HG02571 (cell line): ENCODE measurements at regions not wholly inside any gene's neighbourhood (a gene's known extent, or its start where the extent isn't known, plus 50 kb on each side); places are given as distances from the start of the nearest gene placed in this dataset.
"Not testable (repeated sequence)": the region's sequence is repeated elsewhere in the genome, so short reads cannot be mapped to it uniquely, and the experiment has no call there.

ENCODE experiments used
- ATAC-seq: cut with Tn5 transposase; IDR thresholded peaks from one replicate; pipeline ENCODE4 v1.9.1; 2021; ENCODE audit warnings: mild to moderate bottlenecking, moderate library complexity; ENCODE audit not compliant: unreplicated experiment

GRCh38 chr3:177382944-177383343 is 185.7 kb upstream of the TBL1XR1 start:
- no peak for ATAC-seq

- no peak for ATAC-seq
These were observed 187.9 kb upstream of the TBL1XR1 start for GRCh38 chr3:177385186-177385585.

- no peak for ATAC-seq
These were observed 188.6 kb upstream of the TBL1XR1 start for GRCh38 chr3:177385831-177386301.

GRCh38 chr3:177388209-177388608 is 190.9 kb upstream of the TBL1XR1 start:
- no peak for ATAC-seq

- ATAC-seq = not testable (repeated sequence)
These were observed 197.1 kb upstream of the TBL1XR1 start for GRCh38 chr3:177394231-177395024.

- no peak for ATAC-seq
These were observed 199.5 kb upstream of the TBL1XR1 start for GRCh38 chr3:177396733-177397132.

- ATAC-seq = no peak
These were observed 204.1 kb upstream of the TBL1XR1 start for GRCh38 chr3:177401375-177401774.

- ATAC-seq = no peak
These were observed 205.3 kb upstream of the TBL1XR1 start for GRCh38 chr3:177402533-177402932.

- no peak for ATAC-seq
These were observed 207.9 kb upstream of the TBL1XR1 start for GRCh38 chr3:177405191-177405672.

GRCh38 chr3:177410730-177411129 is 213.4 kb upstream of the TBL1XR1 start:
- ATAC-seq = no peak

GRCh38 chr3:177411201-177411600 is 213.9 kb upstream of the TBL1XR1 start:
- ATAC-seq = no peak

- ATAC-seq = not testable (repeated sequence)
These were observed 215.4 kb upstream of the TBL1XR1 start for GRCh38 chr3:177412677-177413170.

GRCh38 chr3:177414093-177414492 is 216.8 kb upstream of the TBL1XR1 start:
- ATAC-seq = no peak

GRCh38 chr3:177418787-177419186 is 221.5 kb upstream of the TBL1XR1 start:
- ATAC-seq = no peak

- no peak for ATAC-seq
These were observed 222.8 kb upstream of the TBL1XR1 start for GRCh38 chr3:177419904-177420601.

- ATAC-seq = no peak
These were observed 223.6 kb upstream of the TBL1XR1 start for GRCh38 chr3:177420651-177421480.

GRCh38 chr3:177421481-177421785 is 224.2 kb upstream of the TBL1XR1 start:
- ATAC-seq = no peak

- ATAC-seq = no peak
These were observed 227.2 kb upstream of the TBL1XR1 start for GRCh38 chr3:177424521-177424920.

GRCh38 chr3:177425042-177425441 is 227.8 kb upstream of the TBL1XR1 start:
- no peak for ATAC-seq

- no peak for ATAC-seq
These were observed 229.0 kb upstream of the TBL1XR1 start for GRCh38 chr3:177426106-177426877.
